HG03457 (cell line): ENCODE measurements at regions not wholly inside any gene's neighbourhood (a gene's known extent, or its start where the extent isn't known, plus 50 kb on each side); places are given as distances from the start of the nearest gene placed in this dataset.

ENCODE experiments used
- ATAC-seq: cut with Tn5 transposase; IDR thresholded peaks from one replicate; pipeline ENCODE4 v1.9.1; 2021; ENCODE audit warnings: moderate number of reproducible peaks; ENCODE audit not compliant: unreplicated experiment

- ATAC-seq: no peak
Observed at GRCh38 chr4:137597752-137598430, 65.6 kb upstream of the PCDH18 start.

GRCh38 chr4:137587796-137588195 lies 55.5 kb upstream of the PCDH18 start:
- ATAC-seq: no peak

GRCh38 chr4:137583671-137584070 lies 51.4 kb upstream of the PCDH18 start:
- no peak for ATAC-seq
